ENCODE measurements at regions not wholly inside any gene's neighbourhood (a gene's known extent, or its start where the extent isn't known, plus 50 kb on each side); places are given as distances from the start of the nearest gene placed in this dataset.

- H3K27ac ChIP-seq, result no peak overlapping the region
- no peak for TF ChIP-seq ZFX (IDR thresholded peaks at IDR 0.05; ENCODE audit: borderline replicate concordance)
- TF ChIP-seq, protein P1, sequence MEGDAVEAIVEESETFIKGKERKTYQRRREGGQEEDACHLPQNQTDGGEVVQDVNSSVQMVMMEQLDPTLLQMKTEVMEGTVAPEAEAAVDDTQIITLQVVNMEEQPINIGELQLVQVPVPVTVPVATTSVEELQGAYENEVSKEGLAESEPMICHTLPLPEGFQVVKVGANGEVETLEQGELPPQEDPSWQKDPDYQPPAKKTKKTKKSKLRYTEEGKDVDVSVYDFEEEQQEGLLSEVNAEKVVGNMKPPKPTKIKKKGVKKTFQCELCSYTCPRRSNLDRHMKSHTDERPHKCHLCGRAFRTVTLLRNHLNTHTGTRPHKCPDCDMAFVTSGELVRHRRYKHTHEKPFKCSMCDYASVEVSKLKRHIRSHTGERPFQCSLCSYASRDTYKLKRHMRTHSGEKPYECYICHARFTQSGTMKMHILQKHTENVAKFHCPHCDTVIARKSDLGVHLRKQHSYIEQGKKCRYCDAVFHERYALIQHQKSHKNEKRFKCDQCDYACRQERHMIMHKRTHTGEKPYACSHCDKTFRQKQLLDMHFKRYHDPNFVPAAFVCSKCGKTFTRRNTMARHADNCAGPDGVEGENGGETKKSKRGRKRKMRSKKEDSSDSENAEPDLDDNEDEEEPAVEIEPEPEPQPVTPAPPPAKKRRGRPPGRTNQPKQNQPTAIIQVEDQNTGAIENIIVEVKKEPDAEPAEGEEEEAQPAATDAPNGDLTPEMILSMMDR (IDR thresholded peaks at IDR 0.05), result no peak
Observed at GRCh38 chr5:152274224-152274623, 130.9 kb downstream of the NMUR2 start.

- TF ChIP-seq ZFX (IDR thresholded peaks at IDR 0.05; ENCODE audit: borderline replicate concordance), result no peak
- TF ChIP-seq, protein P1 (IDR thresholded peaks at IDR 0.05), result peak; percentile 64
- H3K27ac ChIP-seq, result no peak overlapping the region
Observed at GRCh38 chr5:152271420-152271819, 133.7 kb downstream of the NMUR2 start.

DNA sequence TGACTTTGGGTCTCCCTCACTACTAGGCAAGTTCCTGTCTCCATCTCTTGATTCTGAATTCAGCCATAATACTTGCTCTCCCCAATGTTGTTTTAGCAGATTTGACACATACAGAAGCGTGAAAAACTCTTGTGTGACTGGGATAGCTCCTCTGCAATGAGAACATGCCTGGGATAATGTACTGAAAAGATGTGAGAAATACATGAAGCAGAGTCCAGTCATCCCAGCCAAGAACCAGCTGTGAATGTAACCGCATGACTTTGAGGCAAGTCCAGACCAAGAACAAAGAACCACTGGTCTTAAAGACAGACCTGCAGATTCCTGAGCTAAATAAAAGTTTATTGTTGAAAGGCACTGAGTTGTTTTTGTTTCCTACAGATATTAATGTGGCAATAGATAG, 135.0 kb downstream of the NMUR2 start:
- TF ChIP-seq ZFX (IDR thresholded peaks at IDR 0.05; ENCODE audit: borderline replicate concordance), result no peak
- TF ChIP-seq, protein P1 (IDR thresholded peaks at IDR 0.05), result no peak

DNA sequence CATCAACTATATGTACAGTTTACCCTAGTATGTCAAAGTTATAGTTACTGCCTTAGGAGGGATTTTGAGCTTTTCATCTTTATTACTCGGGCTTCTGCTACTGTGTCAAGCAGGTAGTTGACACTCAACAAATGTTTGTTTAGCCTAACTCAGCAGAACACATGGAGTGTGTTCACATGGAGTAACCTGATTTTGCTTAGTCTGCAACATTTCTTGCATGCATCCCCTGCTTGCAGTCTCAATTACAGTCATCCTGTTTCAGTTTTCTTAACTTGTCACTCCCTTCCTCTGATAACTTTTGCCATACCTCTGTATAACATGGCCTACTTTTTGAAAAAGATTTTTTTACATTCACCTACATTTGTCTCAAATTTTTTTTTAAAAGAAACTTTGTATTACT, 135.5 kb downstream of the NMUR2 start:
- no peak overlapping the region for H3K27ac ChIP-seq
- no peak for TF ChIP-seq ZFX (IDR thresholded peaks at IDR 0.05; ENCODE audit: borderline replicate concordance)
- TF ChIP-seq, protein P1 (IDR thresholded peaks at IDR 0.05), result no peak

More for the DNA sequence above, 135.0 kb downstream of the NMUR2 start:
- H3K27ac ChIP-seq, result no peak overlapping the region

- TF ChIP-seq ZFX (IDR thresholded peaks at IDR 0.05; ENCODE audit: borderline replicate concordance), result no peak
- H3K27ac ChIP-seq, result no peak overlapping the region
Observed at GRCh38 chr5:152264645-152265254, 140.3 kb downstream of the NMUR2 start.

DNA sequence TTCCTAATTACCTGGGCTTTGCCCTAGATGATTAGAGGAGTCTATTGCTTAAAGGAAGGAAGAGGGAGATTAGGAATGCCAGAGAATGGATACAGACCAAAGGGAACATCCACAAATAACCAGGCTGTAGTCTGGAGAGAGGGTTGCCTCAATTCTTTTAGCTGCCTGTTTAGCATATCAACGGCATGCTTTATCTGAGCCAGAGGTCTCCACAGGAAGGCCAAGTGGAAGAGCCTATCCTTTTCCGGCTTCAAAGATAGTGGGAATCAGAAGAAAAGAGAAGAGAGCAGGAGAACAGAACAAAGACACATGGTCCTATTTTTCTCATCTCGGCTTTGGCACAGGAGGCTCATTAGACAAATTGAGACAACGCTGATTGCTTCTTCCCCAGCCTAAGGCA, 142.4 kb downstream of the NMUR2 start:
- TF ChIP-seq, protein P1 (IDR thresholded peaks at IDR 0.05), result no peak
- no peak for TF ChIP-seq ZFX (IDR thresholded peaks at IDR 0.05; ENCODE audit: borderline replicate concordance)
- no peak overlapping the region for H3K27ac ChIP-seq

DNA sequence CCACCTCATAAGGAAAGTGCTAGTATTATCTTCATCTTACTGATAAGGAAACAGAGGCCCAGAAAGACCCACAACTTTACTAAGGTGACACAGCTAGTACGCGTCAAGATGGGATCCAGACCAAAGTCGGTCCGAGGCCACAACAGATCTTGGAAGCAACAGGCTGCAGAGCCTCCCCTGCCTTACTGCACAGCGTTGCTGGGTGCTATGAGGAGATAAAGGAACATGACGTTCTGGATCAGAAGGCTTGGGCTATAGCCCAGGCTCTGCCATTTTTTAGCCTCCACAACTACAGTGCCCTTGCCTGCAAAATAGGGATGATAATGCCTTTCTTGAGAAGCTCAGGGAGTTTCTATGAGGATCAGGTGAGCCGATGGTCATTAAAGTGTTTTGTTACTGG, 144.1 kb downstream of the NMUR2 start:
- TF ChIP-seq, protein P1 (IDR thresholded peaks at IDR 0.05), result no peak
- TF ChIP-seq ZFX (IDR thresholded peaks at IDR 0.05; ENCODE audit: borderline replicate concordance), result no peak
- H3K27ac ChIP-seq, result no peak overlapping the region

GRCh38 chr5:152259702-152260101, 145.4 kb downstream of the NMUR2 start:
- TF ChIP-seq ZFX (IDR thresholded peaks at IDR 0.05; ENCODE audit: borderline replicate concordance), result no peak
- TF ChIP-seq, protein P1 (IDR thresholded peaks at IDR 0.05), result no peak
- H3K27ac ChIP-seq, result no peak overlapping the region

All from 22Rv1 (cell line).